Stimulated activated CD4-positive, alpha-beta T cell treated with anti-CD3 and anti-CD28 coated beads, TNF-alpha, amount 100 ng/mL, for 24 hours (primary cell): ENCODE measurements at regions not wholly inside any gene's neighbourhood (a gene's known extent, or its start where the extent isn't known, plus 50 kb on each side); places are given as distances from the start of the nearest gene placed in this dataset.

Source experiments
- DNase-seq, 3 experiments: peaks; one replicate each; pipeline ENCODE4 v3.0.0-alpha.2; 2020; ENCODE audit warnings: low read depth in 3 of 3

- DNase-seq = no peak
Measured at GRCh38 chr5:158164296-158165047, 305.5 kb upstream of the CLINT1 start.

GRCh38 chr5:158163451-158164295 lies 304.7 kb upstream of the CLINT1 start:
- no peak for DNase-seq

- DNase-seq = no peak
Measured at GRCh38 chr5:158162479-158163034, 303.6 kb upstream of the CLINT1 start.

- no peak for DNase-seq
Measured at GRCh38 chr5:158162026-158162425, 303.1 kb upstream of the CLINT1 start.

- DNase-seq = no peak
Measured at GRCh38 chr5:158159621-158160020, 300.7 kb upstream of the CLINT1 start.

- DNase-seq = no peak
Measured at GRCh38 chr5:158155811-158156505, 297.0 kb upstream of the CLINT1 start.

- DNase-seq = no peak
Measured at GRCh38 chr5:158155067-158155466, 296.1 kb upstream of the CLINT1 start.

GRCh38 chr5:158154226-158155005 lies 295.5 kb upstream of the CLINT1 start:
- DNase-seq = no peak

- DNase-seq = no peak
Measured at GRCh38 chr5:158153508-158153907, 294.6 kb upstream of the CLINT1 start.

GRCh38 chr5:158152136-158152535 lies 293.2 kb upstream of the CLINT1 start:
- no peak for DNase-seq

- no peak for DNase-seq
Measured at GRCh38 chr5:158147227-158147626, 288.3 kb upstream of the CLINT1 start.

- DNase-seq = no peak
Measured at GRCh38 chr5:158145827-158146226, 286.9 kb upstream of the CLINT1 start.

GRCh38 chr5:158143081-158143480 lies 284.1 kb upstream of the CLINT1 start:
- DNase-seq = no peak

- no peak for DNase-seq
Measured at GRCh38 chr5:158142156-158142555, 283.2 kb upstream of the CLINT1 start.

- DNase-seq = no peak
Measured at GRCh38 chr5:158140120-158140731, 281.3 kb upstream of the CLINT1 start.

- DNase-seq = no peak
Measured at GRCh38 chr5:158139161-158139560, 280.2 kb upstream of the CLINT1 start.

- DNase-seq = no peak
Measured at GRCh38 chr5:158135682-158136179, 276.8 kb upstream of the CLINT1 start.

- no peak for DNase-seq
Measured at GRCh38 chr5:158133369-158133768, 274.4 kb upstream of the CLINT1 start.

- no peak for DNase-seq
Measured at GRCh38 chr5:158127536-158127935, 268.6 kb upstream of the CLINT1 start.
